ENCODE measurements at regions not wholly inside any gene's neighbourhood (a gene's known extent, or its start where the extent isn't known, plus 50 kb on each side); places are given as distances from the start of the nearest gene placed in this dataset.
"Not testable (repeated sequence)": the region's sequence is repeated elsewhere in the genome, so short reads cannot be mapped to it uniquely, and the experiment has no call there.

DNA sequence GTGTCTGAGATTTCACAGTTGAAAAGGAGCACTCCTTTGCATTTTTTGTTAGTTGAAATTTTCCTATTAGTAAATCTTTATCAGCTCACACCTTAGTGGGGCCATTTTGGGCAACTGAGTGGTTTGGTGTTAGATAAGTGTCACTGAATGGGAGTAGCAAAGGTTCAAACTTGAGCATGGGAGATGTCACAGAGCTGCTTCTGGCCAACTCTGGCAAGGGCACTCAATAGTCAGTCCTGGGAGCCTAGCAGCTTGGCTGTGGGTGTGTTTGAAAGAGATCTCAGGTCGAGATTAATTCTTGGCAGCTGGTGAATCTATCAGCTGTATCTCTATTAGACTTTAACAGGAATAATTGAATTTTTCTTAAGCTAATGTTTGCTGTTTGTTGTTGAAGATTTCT is 579.3 kb downstream of the EDEM1 start:
- no peak for DNase-seq

DNA sequence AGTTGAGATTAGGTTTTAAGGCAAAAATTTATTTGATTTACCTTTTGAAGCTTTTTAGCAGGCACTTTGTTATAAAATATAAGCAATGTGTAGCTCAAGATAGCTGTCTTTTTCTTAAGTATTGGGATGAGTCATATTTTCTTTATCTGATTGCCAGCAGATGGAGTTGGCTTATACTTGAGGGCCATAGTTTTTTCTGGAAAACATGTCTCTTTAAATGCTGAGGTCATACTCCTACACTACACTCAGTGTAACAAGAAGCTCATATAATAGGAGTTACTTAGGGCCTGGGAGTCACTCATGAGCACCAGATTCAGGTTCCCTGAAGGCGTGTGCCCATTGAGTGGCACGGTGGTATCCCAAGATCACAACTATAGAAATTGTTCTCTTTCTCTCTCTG is 579.8 kb downstream of the EDEM1 start:
- DNase-seq, result no peak

DNA sequence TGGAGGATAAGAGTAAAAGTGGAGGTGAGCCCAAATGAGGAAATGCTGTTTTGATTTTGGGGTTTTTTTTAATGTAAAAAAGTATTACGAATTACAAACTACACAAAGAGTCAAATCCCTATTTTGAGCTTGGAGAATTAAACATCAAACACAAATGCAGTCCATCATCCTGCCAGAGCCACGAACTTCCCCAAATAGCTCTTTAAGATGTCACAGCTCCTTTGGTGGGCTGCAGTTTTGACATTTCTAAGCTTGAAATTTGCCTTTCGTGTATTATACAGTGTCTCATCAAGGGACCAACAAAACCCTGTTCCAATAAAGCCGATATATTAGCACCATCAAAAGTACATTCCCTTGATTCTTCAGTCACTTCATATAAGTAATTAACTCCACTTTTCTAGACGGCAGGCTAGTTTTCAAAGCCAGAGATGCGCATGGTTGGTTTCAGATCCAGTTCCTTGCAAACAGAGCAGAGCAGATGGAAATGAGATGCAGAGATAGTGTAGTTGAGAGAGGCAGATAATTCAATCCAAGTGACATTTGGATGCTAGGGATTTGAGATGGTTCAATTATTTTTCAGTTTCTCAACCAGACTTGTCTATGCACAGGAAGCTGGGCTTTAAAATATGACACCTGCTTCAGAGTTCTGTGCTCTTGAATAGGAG is 580.9 kb downstream of the EDEM1 start:
- no peak for DNase-seq

DNA sequence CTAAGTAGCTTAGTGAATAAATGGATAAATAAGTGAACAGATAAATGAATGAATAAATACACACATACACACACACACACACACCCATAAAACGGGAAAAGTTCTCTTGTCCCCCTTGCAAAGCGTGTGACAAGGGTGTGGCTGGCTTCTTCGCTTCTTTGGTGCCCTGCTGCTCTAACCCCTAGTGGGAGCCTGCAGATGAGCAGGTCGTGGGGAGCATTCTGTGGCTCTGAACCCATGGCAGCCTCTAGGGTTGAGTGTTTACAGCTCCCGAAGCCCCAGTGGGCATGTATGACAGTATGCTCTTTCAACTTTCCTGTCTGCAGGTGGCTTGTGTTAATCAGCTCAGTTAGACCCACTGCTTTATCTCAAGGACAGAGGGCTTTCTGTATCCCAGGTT is 582.3 kb downstream of the EDEM1 start:
- DNase-seq, result no peak

DNA sequence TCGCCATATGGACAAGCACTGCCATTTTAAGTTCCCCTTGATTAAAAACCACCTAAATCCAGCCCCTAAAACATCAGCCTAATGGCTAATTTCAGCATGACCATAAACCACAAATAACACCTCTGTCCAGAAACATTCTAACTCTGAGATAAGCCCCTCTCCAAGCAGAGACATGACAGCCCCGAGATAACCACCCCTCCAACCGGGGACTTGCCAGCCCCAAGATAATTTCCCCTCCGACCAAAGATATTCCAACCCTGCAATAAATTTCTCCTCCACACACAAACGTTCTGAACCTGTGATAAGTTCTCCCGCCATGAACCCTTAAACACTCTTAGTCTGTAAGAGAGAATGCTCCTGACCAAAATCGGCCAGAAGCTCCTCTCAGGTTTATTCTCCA is 586.8 kb downstream of the EDEM1 start:
- DNase-seq, result no peak

DNA sequence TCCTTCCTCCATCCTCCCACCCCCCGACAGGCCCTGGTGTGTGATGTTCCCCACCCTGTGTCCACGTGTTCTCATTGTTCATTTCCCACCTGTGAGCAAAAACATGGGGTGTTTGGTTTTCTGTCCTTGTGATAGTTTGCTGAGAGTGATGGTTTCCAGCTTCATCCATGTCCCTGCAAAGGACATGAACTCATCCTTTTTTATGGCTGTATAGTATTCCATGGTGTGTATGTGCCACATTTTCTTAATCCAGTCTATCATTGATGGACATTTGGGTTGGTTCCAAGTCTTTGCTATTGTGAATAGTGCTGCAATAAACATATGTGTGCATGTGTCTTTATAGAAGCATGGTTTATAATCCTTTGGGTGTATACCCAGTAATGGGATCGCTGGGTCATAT is 587.6 kb downstream of the EDEM1 start:
- DNase-seq, result not testable (repeated sequence)

DNA sequence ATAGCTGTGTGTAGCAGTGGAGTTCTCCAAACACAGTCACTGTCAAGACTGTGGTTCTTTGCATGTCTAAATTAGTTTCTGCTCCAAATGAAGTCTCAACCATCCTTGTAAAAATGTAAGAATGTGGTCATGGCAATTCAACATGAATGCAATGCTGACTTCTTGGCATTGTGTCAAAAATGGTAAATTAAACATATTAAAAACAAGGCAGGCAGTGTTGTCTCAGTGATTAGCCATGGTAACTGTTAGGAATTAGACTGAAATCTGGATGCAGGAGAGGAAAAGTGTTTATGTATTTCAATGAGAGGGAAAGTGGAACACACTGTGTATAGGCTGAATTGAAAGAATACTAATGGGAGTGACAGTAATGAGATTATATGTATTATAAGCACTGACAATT is 597.2 kb downstream of the EDEM1 start:
- no peak for DNase-seq

DNA sequence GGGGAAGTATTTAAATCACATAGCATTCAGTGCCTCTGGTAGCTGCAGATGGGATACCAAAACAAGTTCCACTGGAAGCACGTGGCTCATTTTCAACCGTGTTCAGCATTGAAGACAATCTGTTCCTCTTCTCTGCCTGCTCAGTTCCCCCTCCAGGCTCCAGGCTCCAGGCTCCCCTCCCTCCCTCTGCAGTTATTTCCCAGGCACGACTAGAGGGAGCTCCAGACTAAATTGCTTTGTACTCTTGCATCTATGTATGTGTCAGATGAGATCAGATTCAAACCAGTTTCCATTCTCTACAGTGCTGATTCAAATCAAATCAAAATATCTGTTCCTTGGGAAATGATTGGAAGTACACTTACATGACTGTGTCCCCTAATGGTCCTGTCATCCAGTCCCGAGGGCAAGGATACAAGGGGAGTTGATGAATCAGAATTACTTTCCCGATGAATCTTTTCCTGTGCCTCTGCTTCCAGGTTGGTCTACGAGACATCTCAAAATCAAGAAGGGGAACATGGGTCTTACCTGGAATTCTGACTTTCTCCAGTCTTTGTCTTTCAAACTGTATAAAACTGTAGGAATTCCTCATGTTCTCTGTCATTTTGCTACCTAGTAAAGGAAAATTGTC is 600.5 kb downstream of the EDEM1 start:
- DNase-seq, result no peak

DNA sequence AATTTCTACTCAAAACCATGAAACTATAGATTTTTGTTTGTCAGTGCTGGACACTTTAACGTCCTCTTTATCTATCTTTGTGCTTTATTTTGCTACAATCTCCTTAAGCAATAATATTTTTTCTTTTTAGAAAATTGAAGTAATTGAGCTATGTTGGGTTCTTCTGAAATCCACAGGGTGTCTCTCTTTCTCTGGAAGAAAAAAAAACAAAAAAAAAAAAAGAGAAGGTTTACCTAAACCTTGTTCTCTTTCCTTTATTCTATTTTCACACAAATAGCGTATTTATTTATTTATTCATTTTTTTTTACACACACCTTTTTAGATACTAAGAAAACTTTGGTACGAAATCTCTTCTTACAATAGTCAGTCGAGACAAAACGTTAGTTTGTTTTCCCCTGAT is 601.0 kb downstream of the EDEM1 start:
- no peak for DNase-seq

DNA sequence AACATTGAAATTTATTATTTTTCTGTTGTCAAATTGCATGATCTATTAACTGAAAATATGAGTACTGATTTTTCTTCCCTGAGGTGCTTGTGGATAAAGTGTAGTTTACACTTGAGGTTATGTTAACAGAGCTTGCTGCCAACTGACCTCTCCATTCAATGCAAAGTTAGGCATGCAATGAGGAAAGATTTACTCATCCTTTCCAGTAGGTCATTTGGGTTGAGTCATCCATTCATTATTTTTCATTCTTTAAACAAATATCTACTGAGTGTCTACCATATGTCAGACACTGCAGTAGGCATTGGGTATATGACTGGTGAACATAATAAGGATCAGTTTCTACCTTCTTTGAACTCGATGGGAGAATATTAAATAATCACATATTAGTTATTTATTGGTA is 604.1 kb downstream of the EDEM1 start:
- DNase-seq, result no peak

DNA sequence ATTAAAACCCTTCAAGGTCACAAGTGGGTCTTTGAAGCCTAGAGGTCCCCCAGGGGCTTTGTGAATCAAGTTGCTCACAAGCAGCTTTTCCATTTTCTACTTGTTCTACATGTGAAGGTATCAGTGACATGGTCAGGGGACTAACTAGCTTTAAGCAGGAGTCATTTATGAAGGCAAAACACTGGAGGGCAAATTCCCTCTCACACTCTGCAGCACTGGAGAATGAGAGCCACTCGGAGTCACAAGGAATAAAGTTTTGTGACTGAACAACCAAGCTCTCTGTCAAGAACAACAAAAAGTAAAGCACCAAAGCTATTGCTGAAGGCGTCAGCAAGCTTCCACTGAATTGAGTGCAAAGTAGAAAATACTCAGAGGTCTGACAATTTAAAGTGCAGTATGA is 609.0 kb downstream of the EDEM1 start:
- no peak for DNase-seq

DNA sequence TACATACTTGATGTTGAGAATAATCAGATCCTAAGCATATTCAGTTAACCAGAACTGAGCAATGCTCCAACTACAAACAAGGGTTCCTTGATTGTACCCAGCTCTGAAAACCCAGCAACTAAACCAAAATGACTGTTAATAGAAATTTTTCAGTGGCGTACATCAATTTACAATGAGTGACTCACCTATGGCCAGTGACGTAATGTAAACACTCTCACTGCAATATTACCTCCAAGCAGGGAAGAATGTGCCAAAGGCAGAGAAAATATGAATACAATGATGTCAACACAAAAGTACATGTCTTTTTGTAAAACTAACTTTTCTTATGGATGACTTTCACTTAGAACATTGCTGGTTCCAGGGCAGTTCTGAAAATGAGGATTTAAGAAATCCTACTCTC is 611.3 kb downstream of the EDEM1 start:
- no peak for DNase-seq

DNA sequence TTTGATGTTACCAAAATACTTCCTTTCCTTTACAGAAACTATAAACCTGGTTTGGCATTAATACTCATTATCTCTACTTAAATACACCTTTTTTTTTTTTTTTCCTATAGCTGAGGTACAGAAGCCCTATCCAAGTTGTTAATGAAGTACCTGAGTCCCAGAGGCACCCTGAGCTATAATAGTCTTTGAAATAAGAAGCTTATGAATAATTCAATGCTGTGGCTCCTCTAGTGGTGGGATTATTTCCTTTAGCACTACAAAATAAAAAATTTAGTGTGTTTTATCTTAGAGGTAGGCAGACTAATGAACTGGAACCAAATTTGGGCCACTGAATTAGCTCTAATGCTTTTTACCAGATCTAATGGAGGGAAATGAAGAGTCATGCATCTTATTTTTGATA is 611.9 kb downstream of the EDEM1 start:
- no peak for DNase-seq

DNA sequence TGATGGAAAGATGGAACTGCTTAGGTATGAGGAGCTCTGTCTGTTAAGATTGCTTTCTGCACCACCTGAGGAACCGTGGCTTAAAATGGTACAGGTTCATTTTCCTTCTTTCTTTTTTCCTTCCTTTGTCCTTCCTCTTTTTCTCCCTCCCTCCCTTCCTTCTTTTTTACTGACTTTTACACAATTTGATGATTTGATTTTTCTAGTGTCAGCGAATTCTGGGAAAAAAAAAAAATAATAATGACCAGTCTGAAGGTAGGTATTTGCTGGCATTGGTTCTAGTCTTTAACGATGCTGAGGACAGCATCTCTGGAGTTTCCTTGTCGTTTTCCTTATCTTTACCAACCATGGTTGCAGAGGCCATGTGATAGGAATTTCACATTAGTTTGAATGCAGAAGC is 613.5 kb downstream of the EDEM1 start:
- DNase-seq, result no peak

DNA sequence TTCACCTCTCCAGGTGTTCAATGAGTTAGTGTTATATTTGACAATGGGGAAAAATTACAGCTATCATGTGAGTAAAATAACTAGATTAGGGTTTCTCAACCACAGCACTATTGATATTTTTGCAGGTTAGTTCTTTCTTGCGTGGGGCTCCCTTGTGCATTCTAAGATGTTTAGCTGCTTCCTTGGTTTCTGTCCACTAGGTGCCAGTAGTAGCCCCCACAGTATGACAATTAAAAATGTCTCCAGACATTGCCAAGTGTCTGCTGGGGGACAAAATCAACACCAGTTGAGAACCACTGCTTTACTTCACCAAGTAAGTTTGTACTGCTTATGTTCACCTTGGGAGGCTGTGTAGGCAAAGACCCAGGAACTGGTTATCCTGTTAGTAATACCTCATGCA is 618.7 kb downstream of the EDEM1 start:
- no peak for DNase-seq

DNA sequence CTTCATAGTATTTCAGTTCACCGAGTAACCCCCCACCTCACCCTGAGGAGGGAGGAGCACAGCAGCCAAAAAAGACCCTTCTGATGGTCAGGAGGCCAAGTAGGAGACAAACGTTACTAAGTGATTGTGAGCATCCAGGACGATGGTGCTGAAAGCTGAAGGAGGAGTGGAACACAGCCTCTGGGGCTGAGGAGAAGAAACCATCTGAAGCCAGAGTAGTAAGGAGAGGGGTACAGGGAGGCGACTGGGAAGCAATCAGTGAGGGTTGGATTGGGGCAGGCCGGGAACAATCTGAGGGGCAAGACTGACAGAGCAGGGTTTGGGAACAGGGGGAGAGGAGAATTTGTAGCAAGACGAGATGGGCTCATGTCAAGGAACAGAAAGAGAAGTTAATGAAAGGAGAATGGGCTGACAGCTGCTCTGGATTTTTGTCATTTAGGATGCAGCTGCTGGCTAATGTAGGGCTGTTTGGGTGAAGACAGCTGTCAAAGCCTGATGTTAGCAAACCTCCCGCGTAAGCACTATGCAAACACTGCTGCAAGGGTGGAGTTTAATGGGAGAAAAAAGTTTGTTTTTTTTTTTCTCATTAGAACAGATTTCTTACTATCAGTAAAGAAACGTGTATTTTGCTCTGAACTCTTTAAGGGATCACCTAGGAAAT is 622.2 kb downstream of the EDEM1 start:
- no peak for DNase-seq

DNA sequence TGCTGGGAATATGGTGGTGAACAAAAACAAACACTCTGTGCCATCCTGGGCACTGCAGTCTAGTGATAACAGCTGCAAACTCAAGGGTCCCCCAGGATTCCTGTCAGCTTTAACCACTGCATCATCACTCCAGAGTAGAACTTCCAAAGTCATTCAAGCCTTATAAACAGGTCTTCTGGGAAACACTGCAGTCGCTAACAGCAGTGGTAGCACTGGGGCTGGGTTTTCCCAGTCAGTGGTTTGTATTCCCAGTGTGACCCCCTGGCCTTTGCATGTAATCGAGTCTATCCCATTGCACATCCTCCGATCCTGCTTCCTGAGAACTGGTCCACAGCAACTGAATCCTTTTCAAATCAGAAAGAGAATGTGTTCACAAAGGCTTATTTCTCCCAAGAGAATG is 623.5 kb downstream of the EDEM1 start:
- DNase-seq, result no peak

DNA sequence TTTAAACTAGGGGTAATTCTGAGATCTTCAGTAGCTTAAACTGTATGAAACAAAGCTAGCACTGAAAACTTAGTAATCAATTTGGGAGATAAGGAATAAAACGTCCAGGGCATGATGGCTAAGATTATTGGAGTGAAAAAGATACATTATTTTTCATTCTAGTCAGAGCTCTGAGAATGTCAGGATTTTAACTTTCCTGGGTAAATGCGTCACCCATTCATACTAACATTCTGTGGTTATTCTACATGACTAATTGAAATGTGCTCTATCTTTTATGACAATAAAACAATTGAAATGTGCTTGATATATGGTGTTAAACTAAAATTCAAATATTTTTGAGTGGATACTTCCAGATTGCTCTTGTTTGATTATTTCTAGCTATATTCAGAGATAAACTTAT is 626.0 kb downstream of the EDEM1 start:
- DNase-seq, result no peak

DNA sequence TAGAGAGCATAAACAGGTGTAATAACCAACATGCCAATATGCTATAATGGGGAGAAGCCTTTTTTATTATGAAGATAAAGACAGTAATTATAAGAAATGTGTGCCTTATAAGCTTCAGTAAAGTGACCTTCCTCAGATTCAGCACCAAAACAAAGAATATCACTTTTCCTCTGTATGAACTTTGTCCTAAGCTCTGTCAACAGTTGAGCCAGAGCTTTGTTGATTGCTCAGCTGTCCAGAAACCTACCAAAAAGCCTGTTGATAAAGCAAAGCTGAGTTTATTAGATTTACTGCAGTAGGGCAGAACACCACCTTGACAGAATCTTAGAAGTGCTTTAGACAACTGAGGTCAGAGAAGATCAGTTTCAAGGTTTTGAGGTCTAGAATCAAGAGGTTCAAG is 635.3 kb downstream of the EDEM1 start:
- DNase-seq, result no peak

DNA sequence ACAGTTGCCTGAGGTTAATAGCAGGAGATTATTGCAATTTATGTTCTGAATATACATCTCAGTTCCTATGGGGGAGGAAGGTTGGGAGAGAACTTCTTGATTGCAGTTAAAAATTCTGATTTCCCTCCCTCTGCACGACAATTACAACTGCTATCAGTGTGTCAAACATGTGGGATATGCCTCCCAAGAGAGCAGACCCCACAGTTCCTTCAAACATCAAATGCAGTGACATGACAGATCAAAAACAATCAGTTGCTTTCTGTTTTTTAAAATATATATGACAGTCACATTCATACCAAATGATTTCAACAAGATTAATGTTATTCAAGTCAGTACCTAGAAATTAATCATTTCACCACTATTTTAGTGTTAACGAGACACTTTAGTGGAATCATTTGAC is 639.0 kb downstream of the EDEM1 start:
- DNase-seq, result no peak

DNA sequence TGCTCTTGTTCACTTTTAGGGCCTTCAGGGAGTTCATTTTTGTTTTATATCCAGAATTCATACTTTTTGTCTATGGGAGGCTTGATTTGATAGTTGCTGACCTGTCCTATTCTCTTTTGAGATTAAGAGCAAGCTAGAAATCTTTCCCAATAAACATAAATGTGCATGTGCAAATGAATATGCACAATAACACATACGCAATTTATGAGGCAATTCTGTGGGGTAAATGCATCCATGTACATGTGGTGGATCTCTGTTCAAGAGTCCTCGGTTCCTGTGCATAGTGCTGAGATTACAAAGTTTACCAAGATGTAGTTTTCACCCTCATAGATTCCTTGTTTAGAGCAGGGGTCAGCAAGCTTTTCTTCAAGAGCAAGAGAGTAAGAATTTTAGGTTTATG is 640.7 kb downstream of the EDEM1 start:
- DNase-seq, result no peak

DNA sequence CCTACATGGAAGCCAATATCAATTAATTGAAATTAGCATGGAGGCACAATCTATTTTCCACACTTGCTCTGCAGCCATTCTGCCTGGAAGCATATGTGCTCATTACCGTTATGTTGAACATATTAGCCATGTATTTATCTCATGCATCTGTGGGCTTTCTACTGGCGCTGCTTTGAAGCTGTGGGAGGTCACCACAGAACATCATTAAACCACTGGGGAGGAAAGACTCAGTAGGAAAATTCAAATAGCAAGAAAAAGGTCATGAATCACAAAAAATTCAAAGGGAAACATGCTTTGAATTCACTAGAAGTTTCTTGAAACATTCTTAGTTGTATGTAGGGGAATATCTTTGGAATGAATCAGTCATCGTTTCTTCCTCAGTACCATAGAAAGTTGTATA is 652.5 kb downstream of the EDEM1 start:
- no peak for DNase-seq

DNA sequence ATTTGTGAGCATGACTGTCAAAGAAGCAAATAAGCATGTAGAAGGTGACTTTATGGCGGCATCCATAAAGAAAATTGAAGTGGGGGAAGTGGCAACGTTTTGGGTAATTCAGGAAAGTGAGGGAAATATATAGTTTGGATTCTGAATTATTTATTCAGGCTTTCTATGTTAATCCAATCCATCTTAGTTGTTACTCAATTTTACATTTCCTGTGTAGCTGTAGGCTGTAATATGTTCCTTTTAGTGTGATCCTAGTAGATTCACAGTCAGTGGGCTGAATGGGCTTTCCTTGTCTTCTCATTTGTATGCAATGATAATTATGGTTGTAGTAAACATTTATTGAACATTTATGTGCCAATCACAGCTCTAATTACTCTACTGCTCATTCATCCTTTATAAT is 654.1 kb downstream of the EDEM1 start:
- DNase-seq, result no peak

DNA sequence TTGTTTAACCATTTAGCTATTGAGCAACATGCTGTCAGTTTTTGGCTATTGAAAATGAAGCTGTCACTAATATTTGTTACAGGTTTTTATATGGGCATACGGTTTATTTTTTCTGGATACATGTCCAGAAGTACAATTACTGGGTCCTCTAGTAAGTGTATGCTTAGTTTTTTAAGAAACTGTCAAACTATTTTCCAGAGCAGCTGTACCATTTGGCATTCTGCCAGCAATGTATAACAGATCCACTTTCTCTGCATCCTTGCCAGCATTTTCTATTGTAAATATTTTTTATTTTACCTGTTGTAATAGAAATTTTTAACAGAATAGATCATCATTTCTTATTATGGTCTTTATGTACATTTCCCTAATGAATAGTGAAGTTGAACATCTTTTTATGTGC is 658.8 kb downstream of the EDEM1 start:
- DNase-seq, result no peak

DNA sequence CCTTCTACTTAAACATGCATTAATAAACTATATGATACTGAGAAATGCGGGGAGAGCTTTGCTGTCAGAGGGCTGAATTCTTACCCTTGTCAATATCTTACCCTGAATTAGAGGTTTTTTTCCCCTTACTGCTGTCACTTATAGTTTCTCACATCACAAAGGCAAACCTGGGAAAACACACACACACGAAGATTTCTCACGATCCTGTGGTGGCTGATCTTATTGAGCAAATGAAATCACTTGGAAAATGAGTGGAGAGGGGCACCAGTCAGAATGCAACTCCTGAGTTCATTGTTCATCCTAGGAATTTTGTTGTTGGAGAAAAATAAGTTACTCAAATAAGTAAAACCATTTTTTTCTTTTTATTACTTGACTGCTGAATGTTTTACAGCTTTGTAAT is 673.6 kb downstream of the EDEM1 start:
- DNase-seq, result no peak

Measured in activated CD4-positive, alpha-beta T cell treated with anti-CD3 and anti-CD28 coated beads, Interleukin-2, amount 50 U/mL, for 48 hours (primary cell).